GM23338 (cell line): ENCODE measurements at regions not wholly inside any gene's neighbourhood (a gene's known extent, or its start where the extent isn't known, plus 50 kb on each side); places are given as distances from the start of the nearest gene placed in this dataset.

ENCODE experiments used
- ATAC-seq: fragments of 200-7000 bp; cut with Tn5 transposase; 3 replicates; pipeline ENCODE4 v1.9.1; 2020
- DNase-seq: peaks from one replicate; pipeline ENCODE4 v3.0.0-alpha.2; 2015; ENCODE audit warnings: low spot score
- H2AFZ ChIP-seq: fragments of 200-600 bp; sonication (generic); 2 replicates; pipeline ENCODE4 v1.8.0; 2016; ENCODE audit warnings: antibody characterized with exemption, mild to moderate bottlenecking, moderate library complexity
- H3F3A ChIP-seq: fragments of 200-600 bp; sonication (generic); replicated peaks from 2 replicates; pipeline ENCODE4 v1.8.0; 2017; ENCODE audit warnings: antibody characterized with exemption, mixed run types, low read depth
- H3K27ac ChIP-seq: fragments of 200-600 bp; sonication (generic); 2 replicates; pipeline ENCODE4 v1.6.1; 2016; ENCODE audit warnings: low read depth
- H3K27me3 ChIP-seq: fragments of 200-600 bp; sonication (generic); 2 replicates; pipeline ENCODE4 v1.8.0; 2016; ENCODE audit warnings: mild to moderate bottlenecking, mixed run types, moderate library complexity; ENCODE audit not compliant: insufficient read depth
- H3K36me3 ChIP-seq: fragments of 200-600 bp; sonication (generic); 2 replicates; pipeline ENCODE4 v1.8.0; 2016; ENCODE audit warnings: mild to moderate bottlenecking; ENCODE audit not compliant: insufficient read depth
- H3K4me1 ChIP-seq: fragments of 200-600 bp; sonication (generic); 2 replicates; pipeline ENCODE4 v1.8.0; 2016; ENCODE audit warnings: mild to moderate bottlenecking, moderate library complexity; ENCODE audit not compliant: insufficient read depth
- H3K4me2 ChIP-seq: fragments of 200-600 bp; sonication (generic); 2 replicates; pipeline ENCODE4 v1.7.1; 2017; ENCODE audit warnings: mixed run types
- H3K4me3 ChIP-seq: fragments of 200-600 bp; sonication (generic); 2 replicates; pipeline ENCODE4 v1.6.1; 2016; ENCODE audit warnings: mixed run types
- H3K79me2 ChIP-seq: fragments of 200-600 bp; sonication (generic); replicated peaks from 2 replicates; pipeline ENCODE4 v1.8.0; 2017; ENCODE audit warnings: mild to moderate bottlenecking; ENCODE audit not compliant: insufficient read depth
- H3K9me2 ChIP-seq: fragments of 200-600 bp; sonication (generic); 2 replicates; pipeline ENCODE4 v1.8.0; 2017; ENCODE audit not compliant: insufficient read depth
- H4K20me1 ChIP-seq: fragments of 200-600 bp; sonication (generic); replicated peaks from 2 replicates; pipeline ENCODE4 v1.8.0; 2017; ENCODE audit warnings: mild to moderate bottlenecking; ENCODE audit not compliant: insufficient read depth
- H3K27ac Mint-ChIP-seq: 2 replicates; pipeline ENCODE4 v1.8.0; 2020; ENCODE audit warnings: inconsistent platforms, mild to moderate bottlenecking, moderate library complexity, mixed read lengths
- H3K27me3 Mint-ChIP-seq: 3 replicates; pipeline ENCODE4 v1.8.0; 2022; ENCODE audit warnings: low read depth, mild to moderate bottlenecking, moderate library complexity, mixed read lengths, inconsistent platforms; ENCODE audit not compliant: insufficient read depth, poor library complexity
- H3K36me3 Mint-ChIP-seq: 3 replicates; pipeline ENCODE4 v1.8.0; 2021; ENCODE audit warnings: low read depth, mild to moderate bottlenecking, inconsistent platforms, moderate library complexity, mixed read lengths
- H3K4me1 Mint-ChIP-seq: 3 replicates; pipeline ENCODE4 v1.8.0; 2020; ENCODE audit warnings: mild to moderate bottlenecking, inconsistent platforms, mixed read lengths
- H3K4me3 Mint-ChIP-seq: 3 replicates; pipeline ENCODE4 v1.8.0; 2021; ENCODE audit warnings: moderate library complexity, mild to moderate bottlenecking, inconsistent platforms, mixed read lengths
- H3K9me3 Mint-ChIP-seq: 3 replicates; pipeline ENCODE4 v1.8.0; 2020; ENCODE audit warnings: moderate library complexity, mild to moderate bottlenecking, inconsistent platforms, mixed read lengths
- CREB1 ChIP-seq: fragments of 250-450 bp; sonication (Bioruptor Pico); IDR thresholded peaks from 2 replicates; pipeline ENCODE4 v1.5.0; 2020; ENCODE audit warnings: low read depth, mild to moderate bottlenecking, moderate library complexity
- EZH2 ChIP-seq: fragments of 200-600 bp; sonication (generic); IDR thresholded peaks from one replicate; pipeline ENCODE4 v1.8.0; 2017; ENCODE audit warnings: antibody characterized with exemption, mild to moderate bottlenecking, low read depth; ENCODE audit not compliant: unreplicated experiment
- EZH2phosphoT487 ChIP-seq: fragments of 200-600 bp; sonication (generic); IDR thresholded peaks from one replicate; pipeline ENCODE4 v1.8.1; 2018; ENCODE audit warnings: antibody characterized with exemption; ENCODE audit not compliant: unreplicated experiment
- JUNB ChIP-seq: IDR thresholded peaks from one replicate; pipeline ENCODE4 v1.6.1; 2016; ENCODE audit warnings: antibody characterized with exemption; ENCODE audit not compliant: unreplicated experiment
- NANOG ChIP-seq: IDR thresholded peaks from 2 replicates; pipeline ENCODE4 v1.6.1; 2016; ENCODE audit warnings: antibody characterized with exemption, borderline replicate concordance
- POLR2AphosphoS5 ChIP-seq: IDR thresholded peaks from 2 replicates; pipeline ENCODE4 v1.6.1; 2016; ENCODE audit warnings: antibody characterized with exemption, low read depth
- STAT1 ChIP-seq: IDR thresholded peaks from one replicate; pipeline ENCODE4 v1.6.1; 2016; ENCODE audit warnings: antibody characterized with exemption; ENCODE audit not compliant: unreplicated experiment
- ZNF114 ChIP-seq: fragments of 250-450 bp; sonication (Bioruptor Pico); IDR thresholded peaks from 2 replicates; pipeline ENCODE4 v1.5.0; 2020; ENCODE audit warnings: mild to moderate bottlenecking, moderate library complexity
- ZNF331 ChIP-seq: fragments of 250-450 bp; sonication (Bioruptor Pico); IDR thresholded peaks from 2 replicates; pipeline ENCODE4 v1.5.0; 2020; ENCODE audit warnings: low read depth, mild to moderate bottlenecking, moderate library complexity
- TF ChIP-seq, protein P1 (sequence below): fragments of 250-450 bp; sonication (Bioruptor Pico); IDR thresholded peaks from 2 replicates; pipeline ENCODE4 v1.5.0; 2020; ENCODE audit warnings: mild to moderate bottlenecking, moderate library complexity
- TF ChIP-seq, protein P2 (sequence below): IDR thresholded peaks from 2 replicates; pipeline ENCODE4 v1.6.1; 2016; ENCODE audit warnings: antibody characterized with exemption
- TF ChIP-seq, protein P3 (sequence below), 2 experiments: fragments of 200-600 bp in 1 of 2; sonication (generic) in 1 of 2; conservative IDR thresholded peaks; 2 replicates each; pipeline versions ENCODE4 v1.5.1 to v1.6.1; 2016 to 2017; ENCODE audit warnings: antibody characterized with exemption in 2 of 2, low read depth in 2 of 2, mild to moderate bottlenecking in 2 of 2, moderate library complexity in 1 of 2
- TF ChIP-seq, protein P4 (sequence below): IDR thresholded peaks from one replicate; pipeline ENCODE4 v1.6.1; 2018; ENCODE audit warnings: antibody characterized with exemption; ENCODE audit not compliant: unreplicated experiment

DNA sequence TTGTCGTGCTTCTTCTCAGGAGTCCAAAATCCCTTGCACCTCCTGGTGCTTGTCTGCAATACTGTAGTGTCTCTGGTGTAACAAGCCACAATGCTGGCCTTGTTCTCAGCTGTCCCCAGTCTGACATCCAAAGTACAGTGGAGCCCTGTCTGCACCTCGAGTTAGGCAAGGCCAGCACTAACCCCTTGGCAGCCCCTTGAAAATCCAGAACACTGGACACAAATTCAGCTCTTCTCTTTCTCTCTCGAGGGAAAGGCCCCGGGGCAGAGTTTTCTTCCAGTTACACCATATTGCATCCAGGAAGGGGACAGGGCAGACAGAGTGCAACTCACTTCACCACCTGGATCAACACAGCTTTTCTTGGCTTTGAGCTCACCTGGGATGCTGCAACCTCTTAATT is 91.3 kb upstream of the ATP10A start:
- H3K27me3 Mint-ChIP-seq, result peaks cover 2% of the 10 kb centered on the region
- Histone ChIP-seq H4K20me1 (no peaks in the 10 kb centered on the region), H3K27me3 (no peaks in the 10 kb centered on the region), H3K9me2 (no peaks in the 10 kb centered on the region), H3K4me3 (no peak overlapping the region), H3K79me2 (no peaks in the 10 kb centered on the region), H2AFZ (peak overlapping the region; percentile 47; the same call in 1 of the 2 replicates), H3K27ac (no peak overlapping the region), H3K4me2 (no peak overlapping the region), H3K36me3 (no peaks in the 10 kb centered on the region), H3K4me1 (no peaks in the 10 kb centered on the region), H3F3A (no peaks in the 10 kb centered on the region)
- no peaks in the 10 kb centered on the region for H3K36me3 Mint-ChIP-seq
- ATAC-seq (no peak), DNase-seq (no peak)
- H3K4me3 Mint-ChIP-seq, result no peak overlapping the region
- no peaks in the 10 kb centered on the region for H3K9me3 Mint-ChIP-seq
- TF ChIP-seq ZNF331 (no peak), JUNB (no peak), CREB1 (no peak), ZNF114 (CRISPR knock-in tag) (no peak), POLR2AphosphoS5 (no peak), STAT1 (no peak), EZH2phosphoT487 (no peak), EZH2 (no peak), NANOG (no peak)
- TF ChIP-seq, protein P1, sequence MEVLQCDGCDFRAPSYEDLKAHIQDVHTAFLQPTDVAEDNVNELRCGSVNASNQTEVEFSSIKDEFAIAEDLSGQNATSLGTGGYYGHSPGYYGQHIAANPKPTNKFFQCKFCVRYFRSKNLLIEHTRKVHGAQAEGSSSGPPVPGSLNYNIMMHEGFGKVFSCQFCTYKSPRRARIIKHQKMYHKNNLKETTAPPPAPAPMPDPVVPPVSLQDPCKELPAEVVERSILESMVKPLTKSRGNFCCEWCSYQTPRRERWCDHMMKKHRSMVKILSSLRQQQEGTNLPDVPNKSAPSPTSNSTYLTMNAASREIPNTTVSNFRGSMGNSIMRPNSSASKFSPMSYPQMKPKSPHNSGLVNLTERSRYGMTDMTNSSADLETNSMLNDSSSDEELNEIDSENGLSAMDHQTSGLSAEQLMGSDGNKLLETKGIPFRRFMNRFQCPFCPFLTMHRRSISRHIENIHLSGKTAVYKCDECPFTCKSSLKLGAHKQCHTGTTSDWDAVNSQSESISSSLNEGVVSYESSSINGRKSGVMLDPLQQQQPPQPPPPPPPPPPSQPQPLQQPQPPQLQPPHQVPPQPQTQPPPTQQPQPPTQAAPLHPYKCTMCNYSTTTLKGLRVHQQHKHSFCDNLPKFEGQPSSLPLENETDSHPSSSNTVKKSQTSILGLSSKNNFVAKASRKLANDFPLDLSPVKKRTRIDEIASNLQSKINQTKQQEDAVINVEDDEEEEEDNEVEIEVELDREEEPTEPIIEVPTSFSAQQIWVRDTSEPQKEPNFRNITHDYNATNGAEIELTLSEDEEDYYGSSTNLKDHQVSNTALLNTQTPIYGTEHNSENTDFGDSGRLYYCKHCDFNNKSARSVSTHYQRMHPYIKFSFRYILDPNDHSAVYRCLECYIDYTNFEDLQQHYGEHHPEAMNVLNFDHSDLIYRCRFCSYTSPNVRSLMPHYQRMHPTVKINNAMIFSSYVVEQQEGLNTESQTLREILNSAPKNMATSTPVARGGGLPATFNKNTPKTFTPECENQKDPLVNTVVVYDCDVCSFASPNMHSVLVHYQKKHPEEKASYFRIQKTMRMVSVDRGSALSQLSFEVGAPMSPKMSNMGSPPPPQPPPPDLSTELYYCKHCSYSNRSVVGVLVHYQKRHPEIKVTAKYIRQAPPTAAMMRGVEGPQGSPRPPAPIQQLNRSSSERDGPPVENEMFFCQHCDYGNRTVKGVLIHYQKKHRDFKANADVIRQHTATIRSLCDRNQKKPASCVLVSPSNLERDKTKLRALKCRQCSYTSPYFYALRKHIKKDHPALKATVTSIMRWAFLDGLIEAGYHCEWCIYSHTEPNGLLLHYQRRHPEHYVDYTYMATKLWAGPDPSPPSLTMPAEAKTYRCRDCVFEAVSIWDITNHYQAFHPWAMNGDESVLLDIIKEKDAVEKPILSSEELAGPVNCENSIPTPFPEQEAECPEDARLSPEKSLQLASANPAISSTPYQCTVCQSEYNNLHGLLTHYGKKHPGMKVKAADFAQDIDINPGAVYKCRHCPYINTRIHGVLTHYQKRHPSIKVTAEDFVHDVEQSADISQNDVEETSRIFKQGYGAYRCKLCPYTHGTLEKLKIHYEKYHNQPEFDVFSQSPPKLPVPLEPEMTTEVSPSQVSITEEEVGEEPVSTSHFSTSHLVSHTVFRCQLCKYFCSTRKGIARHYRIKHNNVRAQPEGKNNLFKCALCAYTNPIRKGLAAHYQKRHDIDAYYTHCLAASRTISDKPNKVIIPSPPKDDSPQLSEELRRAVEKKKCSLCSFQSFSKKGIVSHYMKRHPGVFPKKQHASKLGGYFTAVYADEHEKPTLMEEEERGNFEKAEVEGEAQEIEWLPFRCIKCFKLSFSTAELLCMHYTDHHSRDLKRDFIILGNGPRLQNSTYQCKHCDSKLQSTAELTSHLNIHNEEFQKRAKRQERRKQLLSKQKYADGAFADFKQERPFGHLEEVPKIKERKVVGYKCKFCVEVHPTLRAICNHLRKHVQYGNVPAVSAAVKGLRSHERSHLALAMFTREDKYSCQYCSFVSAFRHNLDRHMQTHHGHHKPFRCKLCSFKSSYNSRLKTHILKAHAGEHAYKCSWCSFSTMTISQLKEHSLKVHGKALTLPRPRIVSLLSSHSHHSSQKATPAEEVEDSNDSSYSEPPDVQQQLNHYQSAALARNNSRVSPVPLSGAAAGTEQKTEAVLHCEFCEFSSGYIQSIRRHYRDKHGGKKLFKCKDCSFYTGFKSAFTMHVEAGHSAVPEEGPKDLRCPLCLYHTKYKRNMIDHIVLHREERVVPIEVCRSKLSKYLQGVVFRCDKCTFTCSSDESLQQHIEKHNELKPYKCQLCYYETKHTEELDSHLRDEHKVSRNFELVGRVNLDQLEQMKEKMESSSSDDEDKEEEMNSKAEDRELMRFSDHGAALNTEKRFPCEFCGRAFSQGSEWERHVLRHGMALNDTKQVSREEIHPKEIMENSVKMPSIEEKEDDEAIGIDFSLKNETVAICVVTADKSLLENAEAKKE (CRISPR knock-in tag), result no peak
- TF ChIP-seq, protein P2, sequence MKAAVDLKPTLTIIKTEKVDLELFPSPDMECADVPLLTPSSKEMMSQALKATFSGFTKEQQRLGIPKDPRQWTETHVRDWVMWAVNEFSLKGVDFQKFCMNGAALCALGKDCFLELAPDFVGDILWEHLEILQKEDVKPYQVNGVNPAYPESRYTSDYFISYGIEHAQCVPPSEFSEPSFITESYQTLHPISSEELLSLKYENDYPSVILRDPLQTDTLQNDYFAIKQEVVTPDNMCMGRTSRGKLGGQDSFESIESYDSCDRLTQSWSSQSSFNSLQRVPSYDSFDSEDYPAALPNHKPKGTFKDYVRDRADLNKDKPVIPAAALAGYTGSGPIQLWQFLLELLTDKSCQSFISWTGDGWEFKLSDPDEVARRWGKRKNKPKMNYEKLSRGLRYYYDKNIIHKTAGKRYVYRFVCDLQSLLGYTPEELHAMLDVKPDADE, result no peak
- TF ChIP-seq, protein P3, sequence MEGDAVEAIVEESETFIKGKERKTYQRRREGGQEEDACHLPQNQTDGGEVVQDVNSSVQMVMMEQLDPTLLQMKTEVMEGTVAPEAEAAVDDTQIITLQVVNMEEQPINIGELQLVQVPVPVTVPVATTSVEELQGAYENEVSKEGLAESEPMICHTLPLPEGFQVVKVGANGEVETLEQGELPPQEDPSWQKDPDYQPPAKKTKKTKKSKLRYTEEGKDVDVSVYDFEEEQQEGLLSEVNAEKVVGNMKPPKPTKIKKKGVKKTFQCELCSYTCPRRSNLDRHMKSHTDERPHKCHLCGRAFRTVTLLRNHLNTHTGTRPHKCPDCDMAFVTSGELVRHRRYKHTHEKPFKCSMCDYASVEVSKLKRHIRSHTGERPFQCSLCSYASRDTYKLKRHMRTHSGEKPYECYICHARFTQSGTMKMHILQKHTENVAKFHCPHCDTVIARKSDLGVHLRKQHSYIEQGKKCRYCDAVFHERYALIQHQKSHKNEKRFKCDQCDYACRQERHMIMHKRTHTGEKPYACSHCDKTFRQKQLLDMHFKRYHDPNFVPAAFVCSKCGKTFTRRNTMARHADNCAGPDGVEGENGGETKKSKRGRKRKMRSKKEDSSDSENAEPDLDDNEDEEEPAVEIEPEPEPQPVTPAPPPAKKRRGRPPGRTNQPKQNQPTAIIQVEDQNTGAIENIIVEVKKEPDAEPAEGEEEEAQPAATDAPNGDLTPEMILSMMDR (conservative IDR thresholded peaks at IDR 0.05; ENCODE audit: low read depth in 2 of 2), result no peak
- TF ChIP-seq, protein P4, sequence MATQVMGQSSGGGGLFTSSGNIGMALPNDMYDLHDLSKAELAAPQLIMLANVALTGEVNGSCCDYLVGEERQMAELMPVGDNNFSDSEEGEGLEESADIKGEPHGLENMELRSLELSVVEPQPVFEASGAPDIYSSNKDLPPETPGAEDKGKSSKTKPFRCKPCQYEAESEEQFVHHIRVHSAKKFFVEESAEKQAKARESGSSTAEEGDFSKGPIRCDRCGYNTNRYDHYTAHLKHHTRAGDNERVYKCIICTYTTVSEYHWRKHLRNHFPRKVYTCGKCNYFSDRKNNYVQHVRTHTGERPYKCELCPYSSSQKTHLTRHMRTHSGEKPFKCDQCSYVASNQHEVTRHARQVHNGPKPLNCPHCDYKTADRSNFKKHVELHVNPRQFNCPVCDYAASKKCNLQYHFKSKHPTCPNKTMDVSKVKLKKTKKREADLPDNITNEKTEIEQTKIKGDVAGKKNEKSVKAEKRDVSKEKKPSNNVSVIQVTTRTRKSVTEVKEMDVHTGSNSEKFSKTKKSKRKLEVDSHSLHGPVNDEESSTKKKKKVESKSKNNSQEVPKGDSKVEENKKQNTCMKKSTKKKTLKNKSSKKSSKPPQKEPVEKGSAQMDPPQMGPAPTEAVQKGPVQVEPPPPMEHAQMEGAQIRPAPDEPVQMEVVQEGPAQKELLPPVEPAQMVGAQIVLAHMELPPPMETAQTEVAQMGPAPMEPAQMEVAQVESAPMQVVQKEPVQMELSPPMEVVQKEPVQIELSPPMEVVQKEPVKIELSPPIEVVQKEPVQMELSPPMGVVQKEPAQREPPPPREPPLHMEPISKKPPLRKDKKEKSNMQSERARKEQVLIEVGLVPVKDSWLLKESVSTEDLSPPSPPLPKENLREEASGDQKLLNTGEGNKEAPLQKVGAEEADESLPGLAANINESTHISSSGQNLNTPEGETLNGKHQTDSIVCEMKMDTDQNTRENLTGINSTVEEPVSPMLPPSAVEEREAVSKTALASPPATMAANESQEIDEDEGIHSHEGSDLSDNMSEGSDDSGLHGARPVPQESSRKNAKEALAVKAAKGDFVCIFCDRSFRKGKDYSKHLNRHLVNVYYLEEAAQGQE, result no peak
- no peak overlapping the region for H3K27ac Mint-ChIP-seq
- H3K4me1 Mint-ChIP-seq, result no peaks in the 10 kb centered on the region
